ENCODE measurements at regions not wholly inside any gene's neighbourhood (a gene's known extent, or its start where the extent isn't known, plus 50 kb on each side); places are given as distances from the start of the nearest gene placed in this dataset.

- H3K27me3 ChIP-seq (ENCODE audit: insufficient read depth): no peaks in the 10 kb centered on the region
- WGBS (ENCODE audit: low lambda C conversion rate): 59% methylated on average over 8 of the region's 8 CpGs
- ChIA-PET POLR2A (interaction anchor here (1.0 kb wide), 1 partner anchor 62 kb away, joined by 3 read pairs; the partner anchor contains the start of gene FTH1), CTCF (interaction anchor here (1.4 to 2.0 kb wide), 4 partner anchors 78 to 142 kb away, joined by 3 to 4 read pairs (median 4); no protein-coding TSS in a partner anchor)
- no peaks in the 10 kb centered on the region for H4K20me1 ChIP-seq (ENCODE audit: insufficient read depth)
- no peaks in the 10 kb centered on the region for H3K9me3 ChIP-seq
- H3K36me3 ChIP-seq (replicated peaks in 1 of 2; ENCODE audit: control insufficient read depth in 1 of 2, insufficient read depth in 2 of 2, low read length in 1 of 2): no peaks in the 10 kb centered on the region
- no peak overlapping the region for H3K9ac ChIP-seq
- no peaks in the 10 kb centered on the region for H3K4me1 ChIP-seq (ENCODE audit: control insufficient read depth in 1 of 2, insufficient read depth in 2 of 2, low read depth in 1 of 2, low read length in 1 of 2)
- H3K79me2 ChIP-seq (ENCODE audit: insufficient read depth): no peaks in the 10 kb centered on the region
- H3K27ac ChIP-seq (ENCODE audit: low read depth in 2 of 2, low read length in 1 of 2): no peak overlapping the region
- no peak for TF ChIP-seq GATA2 (CRISPR knock-in tag; IDR thresholded peaks at IDR 0.05)
- no peaks in the 10 kb centered on the region for H3K9me2 ChIP-seq
- DNase-seq: no peak
- no peak overlapping the region for H3K4me3 ChIP-seq (ENCODE audit: low read depth in 2 of 2, low read length in 1 of 2)
- no peak overlapping the region for H3K4me2 ChIP-seq
- H3F3A ChIP-seq (replicated peaks; ENCODE audit: insufficient read depth): no peaks in the 10 kb centered on the region
- H2AFZ ChIP-seq (ENCODE audit: low read depth): no peak overlapping the region
Measured at GRCh38 chr11:62030071-62030684, 62.7 kb upstream of the FTH1 start.

- no peak for DNase-seq
- TF ChIP-seq CTCF (IDR thresholded peaks at IDR 0.05) (no peak), IRF3 (IDR thresholded peaks at IDR 0.05; ENCODE audit: low read depth, low read length) (no peak), GATA2 (CRISPR knock-in tag; IDR thresholded peaks at IDR 0.05) (no peak), PBX3 (IDR thresholded peaks at IDR 0.05) (no peak), REST (IDR thresholded peaks at IDR 0.05; ENCODE audit: low read depth, low read length) (no peak), NRF1 (IDR thresholded peaks at IDR 0.05; ENCODE audit: low read depth, low read length) (no peak), SIN3A (IDR thresholded peaks at IDR 0.05; ENCODE audit: borderline replicate concordance, low read depth, low read length) (no peak), RAD21 (IDR thresholded peaks at IDR 0.05; ENCODE audit: low read length) (no peak), NFIC (IDR thresholded peaks at IDR 0.05; ENCODE audit: borderline replicate concordance) (no peak), ELF1 (IDR thresholded peaks at IDR 0.05) (no peak), MEF2A (IDR thresholded peaks at IDR 0.05; ENCODE audit: borderline replicate concordance, low read depth) (no peak), EZH2phosphoT487 (IDR thresholded peaks at IDR 0.05; ENCODE audit: borderline replicate concordance, low read depth) (no peak), GABPA (IDR thresholded peaks at IDR 0.05; ENCODE audit: low read depth) (no peak), FOXJ3 (CRISPR knock-in tag; IDR thresholded peaks at IDR 0.05) (no peak), FOXM1 (IDR thresholded peaks at IDR 0.05; ENCODE audit: low read depth) (no peak), TCF12 (IDR thresholded peaks at IDR 0.05) (no peak), YY1 (IDR thresholded peaks at IDR 0.05; ENCODE audit: low read depth) (no peak), FOSL2 (IDR thresholded peaks at IDR 0.05; ENCODE audit: borderline replicate concordance, low read depth) (no peak), CHD2 (IDR thresholded peaks at IDR 0.05; ENCODE audit: low read length, partially characterized antibody) (no peak), RCOR1 (IDR thresholded peaks at IDR 0.05; ENCODE audit: low read length) (no peak)
- CTCF ChIA-PET: no interaction called here
Measured at GRCh38 chr11:62026739-62027370, 59.4 kb upstream of the FTH1 start.

More at GRCh38 chr11:62026739-62027370, 59.4 kb upstream of the FTH1 start:
- H3K9me3 ChIP-seq: no peaks in the 10 kb centered on the region
- H3K9ac ChIP-seq: no peak overlapping the region
- H3K4me2 ChIP-seq: no peak overlapping the region
- 74% methylated on average over 4 of the region's 6 CpGs for WGBS (ENCODE audit: low lambda C conversion rate)
- POLR2A ChIA-PET: no interaction called here
- H3F3A ChIP-seq (replicated peaks; ENCODE audit: insufficient read depth): no peaks in the 10 kb centered on the region
- no peaks in the 10 kb centered on the region for H4K20me1 ChIP-seq (ENCODE audit: insufficient read depth)
- H3K79me2 ChIP-seq (ENCODE audit: insufficient read depth): no peaks in the 10 kb centered on the region
- H2AFZ ChIP-seq (ENCODE audit: low read depth): no peak overlapping the region
- no peak overlapping the region for H3K27ac ChIP-seq (ENCODE audit: low read depth in 2 of 2, low read length in 1 of 2)
- H3K36me3 ChIP-seq (replicated peaks in 1 of 2; ENCODE audit: control insufficient read depth in 1 of 2, insufficient read depth in 2 of 2, low read length in 1 of 2): no peaks in the 10 kb centered on the region
- no peaks in the 10 kb centered on the region for H3K4me1 ChIP-seq (ENCODE audit: control insufficient read depth in 1 of 2, insufficient read depth in 2 of 2, low read depth in 1 of 2, low read length in 1 of 2)
- no peak overlapping the region for H3K4me3 ChIP-seq (ENCODE audit: low read depth in 2 of 2, low read length in 1 of 2)
- no peaks in the 10 kb centered on the region for H3K27me3 ChIP-seq (ENCODE audit: insufficient read depth)
- H3K9me2 ChIP-seq: no peaks in the 10 kb centered on the region

Data from SK-N-SH (cell line).